GM23248 (cell line): ENCODE measurements at regions not wholly inside any gene's neighbourhood (a gene's known extent, or its start where the extent isn't known, plus 50 kb on each side); places are given as distances from the start of the nearest gene placed in this dataset.

Source experiments
- EZH2 ChIP-seq: fragments of 200-600 bp; sonication (generic); IDR thresholded peaks from 2 replicates; pipeline ENCODE4 v1.6.1; 2018; ENCODE audit warnings: antibody characterized with exemption, mild to moderate bottlenecking; ENCODE audit not compliant: insufficient read depth, poor library complexity, severe bottlenecking
- EZH2phosphoT487 ChIP-seq: fragments of 200-600 bp; sonication (generic); IDR thresholded peaks from 2 replicates; pipeline ENCODE4 v1.6.1; 2018; ENCODE audit warnings: antibody characterized with exemption, moderate library complexity, mild to moderate bottlenecking, low read depth; ENCODE audit not compliant: insufficient read depth

- TF ChIP-seq EZH2phosphoT487 (no peak), EZH2 (no peak)
Observed at GRCh38 chr2:11103984-11104793, 51.1 kb upstream of the SLC66A3 start.
